ENCODE measurements at regions not wholly inside any gene's neighbourhood (a gene's known extent, or its start where the extent isn't known, plus 50 kb on each side); places are given as distances from the start of the nearest gene placed in this dataset.

DNA sequence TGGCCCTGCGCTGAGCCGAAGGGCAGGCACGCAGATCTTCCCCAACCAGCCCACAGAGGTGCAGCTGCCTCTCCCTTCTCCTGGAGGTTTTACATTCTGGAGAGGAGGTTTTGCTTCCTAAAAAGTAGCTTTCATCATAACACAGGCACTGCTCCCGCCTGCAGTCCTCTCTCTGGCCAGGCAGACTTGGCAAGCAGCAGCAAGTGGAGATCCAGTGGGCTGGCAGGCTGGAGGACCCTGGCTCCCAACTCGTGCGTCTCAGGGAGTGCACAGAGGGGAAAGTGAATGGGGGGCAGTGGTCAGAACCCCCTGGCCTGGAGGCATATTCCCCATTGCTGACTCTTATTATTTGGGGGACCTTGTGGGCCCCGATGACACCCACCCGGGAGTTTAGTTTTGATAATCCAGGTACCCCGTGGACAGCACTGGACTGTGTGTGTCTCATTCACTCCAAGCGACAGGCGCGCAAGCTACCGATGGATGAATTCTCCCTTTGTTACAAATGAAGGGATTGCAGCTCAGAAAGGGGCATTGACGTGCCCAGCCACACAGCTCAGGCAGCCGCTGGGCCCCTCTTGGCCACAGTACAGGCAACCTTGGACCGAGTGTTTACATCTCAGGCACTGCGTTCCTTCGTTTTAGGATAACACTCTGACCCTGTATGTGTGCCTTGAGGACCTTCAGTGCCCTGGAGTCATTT is 1223.9 kb downstream of the BRD1 start:
- TF ChIP-seq ZNF70 (CRISPR knock-in tag; IDR thresholded peaks at IDR 0.05): no peak
- no peak for TF ChIP-seq ZNF565 (CRISPR knock-in tag; conservative IDR thresholded peaks at IDR 0.05; ENCODE audit: low read depth)
- TF ChIP-seq ZC3H10 (CRISPR knock-in tag; IDR thresholded peaks at IDR 0.05): no peak
- no peak for ATAC-seq

DNA sequence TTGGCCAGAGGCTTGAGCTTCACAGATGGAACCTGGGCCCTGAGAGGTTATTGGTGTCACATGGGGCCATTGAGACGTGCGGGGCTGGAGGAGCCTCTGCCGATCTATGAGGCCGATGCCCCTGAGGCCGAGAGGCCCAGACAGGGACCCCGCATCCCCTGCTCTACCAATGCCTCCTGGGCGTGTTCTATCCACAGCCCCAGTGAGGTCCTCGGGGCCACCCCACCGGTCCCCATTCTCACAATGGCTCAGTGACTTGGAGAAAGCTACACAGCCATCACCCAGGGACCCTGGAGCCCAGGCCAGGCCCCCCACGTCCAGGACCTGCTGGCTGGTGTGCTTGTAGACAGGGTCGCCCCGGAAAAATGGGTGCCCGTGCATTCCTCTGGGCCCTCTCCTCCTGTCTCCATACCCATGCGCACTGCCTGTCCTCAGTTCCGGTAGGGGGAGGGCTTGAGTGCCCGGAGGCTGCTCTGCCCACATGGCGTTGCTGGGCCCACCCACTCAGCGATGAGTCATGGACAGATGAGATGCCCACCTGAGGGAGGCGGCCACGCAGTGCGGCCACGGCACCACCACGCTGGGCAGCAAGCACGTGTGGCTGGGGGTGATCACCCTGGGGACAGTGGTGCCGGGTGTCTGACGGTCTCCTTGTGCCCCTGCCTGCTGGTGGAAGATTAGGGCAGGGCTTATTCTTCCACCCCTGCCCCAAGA is 1224.7 kb downstream of the BRD1 start:
- TF ChIP-seq OSR1 (CRISPR knock-in tag; IDR thresholded peaks at IDR 0.05) (no peak), TCF4 (CRISPR knock-in tag; IDR thresholded peaks at IDR 0.05; ENCODE audit: borderline replicate concordance) (no peak)
- TF ChIP-seq, protein P1, sequence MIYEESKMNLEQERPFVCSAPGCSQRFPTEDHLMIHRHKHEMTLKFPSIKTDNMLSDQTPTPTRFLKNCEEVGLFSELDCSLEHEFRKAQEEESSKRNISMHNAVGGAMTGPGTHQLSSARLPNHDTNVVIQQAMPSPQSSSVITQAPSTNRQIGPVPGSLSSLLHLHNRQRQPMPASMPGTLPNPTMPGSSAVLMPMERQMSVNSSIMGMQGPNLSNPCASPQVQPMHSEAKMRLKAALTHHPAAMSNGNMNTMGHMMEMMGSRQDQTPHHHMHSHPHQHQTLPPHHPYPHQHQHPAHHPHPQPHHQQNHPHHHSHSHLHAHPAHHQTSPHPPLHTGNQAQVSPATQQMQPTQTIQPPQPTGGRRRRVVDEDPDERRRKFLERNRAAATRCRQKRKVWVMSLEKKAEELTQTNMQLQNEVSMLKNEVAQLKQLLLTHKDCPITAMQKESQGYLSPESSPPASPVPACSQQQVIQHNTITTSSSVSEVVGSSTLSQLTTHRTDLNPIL (CRISPR knock-in tag; IDR thresholded peaks at IDR 0.05; ENCODE audit: low read depth): no peak
- TF ChIP-seq, protein P2, sequence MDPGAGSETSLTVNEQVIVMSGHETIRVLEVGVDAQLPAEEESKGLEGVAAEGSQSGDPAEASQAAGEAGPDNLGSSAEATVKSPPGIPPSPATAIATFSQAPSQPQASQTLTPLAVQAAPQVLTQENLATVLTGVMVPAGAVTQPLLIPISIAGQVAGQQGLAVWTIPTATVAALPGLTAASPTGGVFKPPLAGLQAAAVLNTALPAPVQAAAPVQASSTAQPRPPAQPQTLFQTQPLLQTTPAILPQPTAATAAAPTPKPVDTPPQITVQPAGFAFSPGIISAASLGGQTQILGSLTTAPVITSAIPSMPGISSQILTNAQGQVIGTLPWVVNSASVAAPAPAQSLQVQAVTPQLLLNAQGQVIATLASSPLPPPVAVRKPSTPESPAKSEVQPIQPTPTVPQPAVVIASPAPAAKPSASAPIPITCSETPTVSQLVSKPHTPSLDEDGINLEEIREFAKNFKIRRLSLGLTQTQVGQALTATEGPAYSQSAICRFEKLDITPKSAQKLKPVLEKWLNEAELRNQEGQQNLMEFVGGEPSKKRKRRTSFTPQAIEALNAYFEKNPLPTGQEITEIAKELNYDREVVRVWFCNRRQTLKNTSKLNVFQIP (CRISPR knock-in tag; IDR thresholded peaks at IDR 0.05; ENCODE audit: borderline replicate concordance, low read depth): no peak
- TF ChIP-seq, protein P3, sequence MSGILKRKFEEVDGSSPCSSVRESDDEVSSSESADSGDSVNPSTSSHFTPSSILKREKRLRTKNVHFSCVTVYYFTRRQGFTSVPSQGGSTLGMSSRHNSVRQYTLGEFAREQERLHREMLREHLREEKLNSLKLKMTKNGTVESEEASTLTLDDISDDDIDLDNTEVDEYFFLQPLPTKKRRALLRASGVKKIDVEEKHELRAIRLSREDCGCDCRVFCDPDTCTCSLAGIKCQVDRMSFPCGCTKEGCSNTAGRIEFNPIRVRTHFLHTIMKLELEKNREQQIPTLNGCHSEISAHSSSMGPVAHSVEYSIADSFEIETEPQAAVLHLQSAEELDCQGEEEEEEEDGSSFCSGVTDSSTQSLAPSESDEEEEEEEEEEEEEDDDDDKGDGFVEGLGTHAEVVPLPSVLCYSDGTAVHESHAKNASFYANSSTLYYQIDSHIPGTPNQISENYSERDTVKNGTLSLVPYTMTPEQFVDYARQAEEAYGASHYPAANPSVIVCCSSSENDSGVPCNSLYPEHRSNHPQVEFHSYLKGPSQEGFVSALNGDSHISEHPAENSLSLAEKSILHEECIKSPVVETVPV (CRISPR knock-in tag; IDR thresholded peaks at IDR 0.05): no peak
- ATAC-seq: no peak

DNA sequence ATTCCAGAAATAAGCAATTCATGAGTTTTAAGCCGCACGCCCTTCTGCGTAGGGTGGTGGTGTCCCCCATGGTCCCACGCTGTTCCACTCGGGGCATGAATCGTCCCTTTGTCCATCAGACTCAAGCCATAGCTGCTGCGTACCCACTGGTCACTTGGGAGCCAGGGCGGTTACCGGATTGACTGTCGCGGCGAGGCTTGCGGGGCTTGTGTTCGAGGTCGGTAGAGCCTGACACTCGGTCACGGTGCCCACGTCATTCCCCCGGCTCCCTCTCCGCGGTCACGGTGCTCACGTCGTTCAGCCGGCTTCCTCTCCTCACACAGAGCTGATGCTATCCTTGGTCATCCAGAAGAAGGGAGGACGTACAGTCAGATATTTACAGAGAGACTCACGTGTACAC is 1227.0 kb downstream of the BRD1 start:
- ATAC-seq: no peak
- no peak for TF ChIP-seq ZNF8 (CRISPR knock-in tag; IDR thresholded peaks at IDR 0.05)
- TF ChIP-seq, protein P3 (CRISPR knock-in tag; IDR thresholded peaks at IDR 0.05): no peak
- TF ChIP-seq CSDC2 (CRISPR knock-in tag; IDR thresholded peaks at IDR 0.05): no peak
- TF ChIP-seq ZNF565 (CRISPR knock-in tag; conservative IDR thresholded peaks at IDR 0.05; ENCODE audit: low read depth): no peak
- TF ChIP-seq BACH2 (CRISPR knock-in tag; IDR thresholded peaks at IDR 0.05; ENCODE audit: borderline replicate concordance): no peak
- TF ChIP-seq, protein P1 (CRISPR knock-in tag; IDR thresholded peaks at IDR 0.05; ENCODE audit: low read depth): no peak
- TF ChIP-seq TOX (CRISPR knock-in tag; IDR thresholded peaks at IDR 0.05; ENCODE audit: borderline replicate concordance): no peak
- no peak for TF ChIP-seq PPARA (CRISPR knock-in tag; IDR thresholded peaks at IDR 0.05; ENCODE audit: borderline replicate concordance)
- TF ChIP-seq RARB (CRISPR knock-in tag; IDR thresholded peaks at IDR 0.05): no peak
- no peak for TF ChIP-seq ZFP3 (CRISPR knock-in tag; IDR thresholded peaks at IDR 0.05)
- no peak for TF ChIP-seq ESRRG (CRISPR knock-in tag; IDR thresholded peaks at IDR 0.05)
- TF ChIP-seq ZC3H10 (CRISPR knock-in tag; IDR thresholded peaks at IDR 0.05): no peak
- no peak for TF ChIP-seq SNAI2 (CRISPR knock-in tag; IDR thresholded peaks at IDR 0.05)
- no peak for TF ChIP-seq ARNTL (CRISPR knock-in tag; IDR thresholded peaks at IDR 0.05; ENCODE audit: borderline replicate concordance, low read depth)
- no peak for TF ChIP-seq GLIS3 (CRISPR knock-in tag; IDR thresholded peaks at IDR 0.05)
- TF ChIP-seq TCF4 (CRISPR knock-in tag; IDR thresholded peaks at IDR 0.05; ENCODE audit: borderline replicate concordance): no peak
- TF ChIP-seq ISL1 (CRISPR knock-in tag; IDR thresholded peaks at IDR 0.05): no peak
- TF ChIP-seq OSR1 (CRISPR knock-in tag; IDR thresholded peaks at IDR 0.05): no peak

DNA sequence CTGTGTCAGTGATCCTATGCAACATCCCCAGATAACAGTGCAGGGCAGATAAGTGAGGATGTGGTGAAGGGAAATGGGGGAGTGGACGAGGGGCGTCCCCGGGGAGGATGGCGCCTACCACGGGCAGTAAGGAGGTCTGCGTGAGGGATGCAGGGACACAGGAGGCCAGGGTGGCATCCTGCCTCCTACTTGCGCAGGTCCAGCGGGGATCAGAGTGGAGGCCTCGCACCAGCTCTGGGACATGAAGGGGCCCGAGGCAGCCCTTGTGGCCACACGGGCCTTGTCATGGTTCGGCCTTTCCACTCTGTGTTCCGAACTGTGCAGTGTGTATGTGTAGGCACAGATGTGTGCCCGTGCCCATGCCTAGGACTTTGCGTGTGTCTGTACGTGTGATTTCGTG is 1227.5 kb downstream of the BRD1 start:
- TF ChIP-seq ZFP3 (CRISPR knock-in tag; IDR thresholded peaks at IDR 0.05) (no peak), CSDC2 (CRISPR knock-in tag; IDR thresholded peaks at IDR 0.05) (no peak), ZC3H10 (CRISPR knock-in tag; IDR thresholded peaks at IDR 0.05) (no peak), ZNF565 (CRISPR knock-in tag; conservative IDR thresholded peaks at IDR 0.05; ENCODE audit: low read depth) (no peak), PPARA (CRISPR knock-in tag; IDR thresholded peaks at IDR 0.05; ENCODE audit: borderline replicate concordance) (no peak)
- ATAC-seq: no peak

Measured in SK-N-SH treated with all-trans-retinoic acid at 6 μM for 48 hours (cell line).